ENCODE measurements at regions not wholly inside any gene's neighbourhood (a gene's known extent, or its start where the extent isn't known, plus 50 kb on each side); places are given as distances from the start of the nearest gene placed in this dataset.

GRCh38 chr10:28733245-28733644 is 55.9 kb downstream of the BAMBI start:
- TF ChIP-seq CTCF (conservative IDR thresholded peaks at IDR 0.05; ENCODE audit: low read depth, low read length) = no peak
- no peak for DNase-seq (ENCODE audit: low read depth)
- H3K4me3 ChIP-seq (ENCODE audit: low read depth, low read length) = no peak overlapping the region

GRCh38 chr10:28733647-28734046 is 56.3 kb downstream of the BAMBI start:
- H3K4me3 ChIP-seq (ENCODE audit: low read depth, low read length) = no peak overlapping the region
- TF ChIP-seq CTCF (conservative IDR thresholded peaks at IDR 0.05; ENCODE audit: low read depth, low read length) = no peak

DNA sequence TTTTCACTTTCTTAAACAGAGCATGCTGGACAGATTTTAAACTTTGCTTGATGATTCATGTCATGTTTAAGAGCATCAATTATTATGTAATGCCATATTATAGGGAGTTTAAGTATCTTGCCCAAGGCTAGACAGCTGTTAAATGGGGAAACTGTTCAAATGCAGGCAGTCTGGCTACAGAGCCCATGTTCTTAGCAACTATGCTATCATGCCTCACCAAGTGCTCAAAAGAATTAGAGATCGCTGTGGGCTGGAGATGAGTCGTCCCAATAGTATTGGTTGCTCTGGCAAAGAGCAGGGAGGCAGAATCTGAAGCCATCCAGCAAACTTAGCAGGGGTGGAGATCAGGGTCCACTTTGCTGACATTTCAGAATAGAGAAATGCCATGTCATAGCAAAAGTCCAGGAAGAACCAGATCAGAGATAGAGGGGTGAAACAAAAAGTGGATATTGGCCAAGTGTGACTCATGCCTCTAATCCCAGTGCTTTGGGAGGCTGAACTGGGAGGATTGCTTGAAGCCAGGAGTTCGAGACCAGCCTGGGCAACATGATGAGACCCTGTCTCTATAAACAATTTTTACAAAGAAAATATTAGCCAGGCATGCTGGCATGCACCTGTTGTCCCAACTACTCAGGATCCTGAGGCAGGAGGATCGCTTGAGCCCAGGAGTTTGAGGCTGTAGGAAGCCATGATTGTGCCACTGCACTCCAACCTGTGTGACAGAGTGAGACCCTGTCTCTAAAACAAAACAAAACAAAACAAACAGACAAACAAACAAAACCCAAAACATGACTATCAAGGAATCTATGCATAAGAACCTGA is 57.8 kb downstream of the BAMBI start:
- no peak overlapping the region for H3K4me3 ChIP-seq (ENCODE audit: low read depth, low read length)
- peak; percentile 94 for DNase-seq (ENCODE audit: low read depth)
- no peak for TF ChIP-seq CTCF (conservative IDR thresholded peaks at IDR 0.05; ENCODE audit: low read depth, low read length)

More at GRCh38 chr10:28733647-28734046, 56.3 kb downstream of the BAMBI start:
- DNase-seq (ENCODE audit: low read depth) = no peak

GRCh38 chr10:28737096-28737495 is 59.8 kb downstream of the BAMBI start:
- no peak for DNase-seq (ENCODE audit: low read depth)
- TF ChIP-seq CTCF (conservative IDR thresholded peaks at IDR 0.05; ENCODE audit: low read depth, low read length) = no peak
- H3K4me3 ChIP-seq (ENCODE audit: low read depth, low read length) = no peak overlapping the region

- TF ChIP-seq CTCF (conservative IDR thresholded peaks at IDR 0.05; ENCODE audit: low read depth, low read length) = peak; percentile 30
- H3K4me3 ChIP-seq (ENCODE audit: low read depth, low read length) = no peak overlapping the region
- no peak for DNase-seq (ENCODE audit: low read depth)
Measured at GRCh38 chr10:28738200-28738599, 60.9 kb downstream of the BAMBI start.

- TF ChIP-seq CTCF (conservative IDR thresholded peaks at IDR 0.05; ENCODE audit: low read depth, low read length) = no peak
- H3K4me3 ChIP-seq (ENCODE audit: low read depth, low read length) = no peak overlapping the region
- DNase-seq (ENCODE audit: low read depth) = no peak
Measured at GRCh38 chr10:28743576-28743975, 66.3 kb downstream of the BAMBI start.
